Rectal smooth muscle tissue (tissue), 1 donor: ENCODE measurements at regions not wholly inside any gene's neighbourhood (a gene's known extent, or its start where the extent isn't known, plus 50 kb on each side); places are given as distances from the start of the nearest gene placed in this dataset.

ENCODE experiments used
- H3K27ac ChIP-seq: one replicate; pipeline ENCODE4 v1.7.0; 2013; ENCODE audit warnings: low read depth, low read length, inconsistent platforms
- H3K27me3 ChIP-seq: one replicate; pipeline ENCODE4 v1.7.0; 2013; ENCODE audit warnings: low read length; ENCODE audit not compliant: control insufficient read depth, insufficient read depth
- H3K36me3 ChIP-seq: one replicate; pipeline ENCODE4 v1.7.0; 2013; ENCODE audit warnings: low read length; ENCODE audit not compliant: control insufficient read depth, insufficient read depth
- H3K4me1 ChIP-seq: one replicate; pipeline ENCODE4 v1.7.0; 2013; ENCODE audit warnings: low read length; ENCODE audit not compliant: control insufficient read depth, insufficient read depth
- H3K4me3 ChIP-seq: one replicate; pipeline ENCODE4 v1.7.0; 2013; ENCODE audit warnings: low read length
- H3K9ac ChIP-seq: one replicate; pipeline ENCODE4 v1.7.0; 2013; ENCODE audit warnings: low read length

GRCh38 chr2:51409920-51410319 is 378.0 kb upstream of the NRXN1 start:
- H3K36me3 ChIP-seq = no peaks in the 10 kb centered on the region
- no peaks in the 10 kb centered on the region for H3K27me3 ChIP-seq
- H3K4me1 ChIP-seq = no peaks in the 10 kb centered on the region
- H3K9ac ChIP-seq = no peak overlapping the region
- H3K4me3 ChIP-seq = no peak overlapping the region
- H3K27ac ChIP-seq = no peak overlapping the region

- H3K27me3 ChIP-seq = no peaks in the 10 kb centered on the region
- H3K4me3 ChIP-seq = no peak overlapping the region
- no peaks in the 10 kb centered on the region for H3K36me3 ChIP-seq
- H3K9ac ChIP-seq = no peak overlapping the region
- H3K27ac ChIP-seq = no peak overlapping the region
- no peaks in the 10 kb centered on the region for H3K4me1 ChIP-seq
Observed at GRCh38 chr2:51404226-51404625, 372.3 kb upstream of the NRXN1 start.

GRCh38 chr2:51401546-51401945 is 369.6 kb upstream of the NRXN1 start:
- no peaks in the 10 kb centered on the region for H3K27me3 ChIP-seq
- no peak overlapping the region for H3K27ac ChIP-seq
- H3K36me3 ChIP-seq = no peaks in the 10 kb centered on the region
- no peak overlapping the region for H3K4me3 ChIP-seq
- no peak overlapping the region for H3K9ac ChIP-seq
- no peaks in the 10 kb centered on the region for H3K4me1 ChIP-seq

- Histone ChIP-seq H3K4me3 (no peak overlapping the region), H3K36me3 (no peaks in the 10 kb centered on the region), H3K9ac (no peak overlapping the region), H3K27ac (no peak overlapping the region), H3K27me3 (no peaks in the 10 kb centered on the region), H3K4me1 (no peaks in the 10 kb centered on the region)
Observed at GRCh38 chr2:51387235-51387634, 355.3 kb upstream of the NRXN1 start.

- no peaks in the 10 kb centered on the region for H3K4me1 ChIP-seq
Observed at GRCh38 chr2:51379997-51380396, 348.1 kb upstream of the NRXN1 start.

GRCh38 chr2:51368250-51368649 is 336.3 kb upstream of the NRXN1 start:
- no peaks in the 10 kb centered on the region for H3K4me1 ChIP-seq
- no peak overlapping the region for H3K27ac ChIP-seq
- H3K4me3 ChIP-seq = no peak overlapping the region
- no peaks in the 10 kb centered on the region for H3K36me3 ChIP-seq
- H3K27me3 ChIP-seq = no peaks in the 10 kb centered on the region
- no peak overlapping the region for H3K9ac ChIP-seq

More at GRCh38 chr2:51379997-51380396, 348.1 kb upstream of the NRXN1 start:
- no peak overlapping the region for H3K4me3 ChIP-seq
- no peaks in the 10 kb centered on the region for H3K36me3 ChIP-seq
- no peak overlapping the region for H3K27ac ChIP-seq
- H3K27me3 ChIP-seq = no peaks in the 10 kb centered on the region
- no peak overlapping the region for H3K9ac ChIP-seq

- H3K27me3 ChIP-seq = no peaks in the 10 kb centered on the region
- H3K4me1 ChIP-seq = no peaks in the 10 kb centered on the region
- no peak overlapping the region for H3K27ac ChIP-seq
- no peak overlapping the region for H3K4me3 ChIP-seq
- H3K36me3 ChIP-seq = no peaks in the 10 kb centered on the region
- H3K9ac ChIP-seq = no peak overlapping the region
Observed at GRCh38 chr2:51350100-51350499, 318.2 kb upstream of the NRXN1 start.

GRCh38 chr2:51344886-51345285 is 313.0 kb upstream of the NRXN1 start:
- Histone ChIP-seq H3K4me1 (no peaks in the 10 kb centered on the region), H3K4me3 (no peak overlapping the region), H3K27me3 (no peaks in the 10 kb centered on the region), H3K36me3 (no peaks in the 10 kb centered on the region), H3K9ac (no peak overlapping the region), H3K27ac (no peak overlapping the region)

- H3K27me3 ChIP-seq = no peaks in the 10 kb centered on the region
- H3K9ac ChIP-seq = no peak overlapping the region
- no peaks in the 10 kb centered on the region for H3K4me1 ChIP-seq
- H3K4me3 ChIP-seq = no peak overlapping the region
- no peak overlapping the region for H3K27ac ChIP-seq
- H3K36me3 ChIP-seq = no peaks in the 10 kb centered on the region
Observed at GRCh38 chr2:51335087-51336058, 303.4 kb upstream of the NRXN1 start.

- Histone ChIP-seq H3K4me3 (no peak overlapping the region), H3K4me1 (no peaks in the 10 kb centered on the region), H3K27me3 (no peaks in the 10 kb centered on the region), H3K36me3 (no peaks in the 10 kb centered on the region), H3K27ac (no peak overlapping the region), H3K9ac (no peak overlapping the region)
Observed at GRCh38 chr2:51329512-51329911, 297.6 kb upstream of the NRXN1 start.

- Histone ChIP-seq H3K27ac (no peak overlapping the region), H3K4me3 (no peak overlapping the region), H3K27me3 (no peaks in the 10 kb centered on the region)
Observed at GRCh38 chr2:51324051-51324450, 292.1 kb upstream of the NRXN1 start.

GRCh38 chr2:51322613-51323012 is 290.7 kb upstream of the NRXN1 start:
- H3K27me3 ChIP-seq = no peaks in the 10 kb centered on the region
- no peaks in the 10 kb centered on the region for H3K36me3 ChIP-seq
- H3K4me1 ChIP-seq = no peaks in the 10 kb centered on the region
- no peak overlapping the region for H3K27ac ChIP-seq
- no peak overlapping the region for H3K4me3 ChIP-seq
- no peak overlapping the region for H3K9ac ChIP-seq

More at GRCh38 chr2:51324051-51324450, 292.1 kb upstream of the NRXN1 start:
- Histone ChIP-seq H3K36me3 (no peaks in the 10 kb centered on the region), H3K9ac (no peak overlapping the region), H3K4me1 (no peaks in the 10 kb centered on the region)

GRCh38 chr2:51304311-51304710 is 272.4 kb upstream of the NRXN1 start:
- no peaks in the 10 kb centered on the region for H3K36me3 ChIP-seq
- no peaks in the 10 kb centered on the region for H3K27me3 ChIP-seq
- no peak overlapping the region for H3K27ac ChIP-seq

More at GRCh38 chr2:51304311-51304710, 272.4 kb upstream of the NRXN1 start:
- H3K4me1 ChIP-seq = no peaks in the 10 kb centered on the region
- H3K4me3 ChIP-seq = no peak overlapping the region
- no peak overlapping the region for H3K9ac ChIP-seq
